Muscle of leg (tissue), 3 donors: ENCODE measurements at regions not wholly inside any gene's neighbourhood (a gene's known extent, or its start where the extent isn't known, plus 50 kb on each side); places are given as distances from the start of the nearest gene placed in this dataset.

ENCODE experiments used
- DNase-seq: peaks from one replicate; pipeline ENCODE4 v3.0.0; 2013
- H3K27ac ChIP-seq: one replicate; pipeline ENCODE4 v1.5.1; 2013; ENCODE audit warnings: mild to moderate bottlenecking, low read length, control low read depth
- H3K27me3 ChIP-seq: one replicate; pipeline ENCODE4 v1.6.1; 2013; ENCODE audit warnings: low read length; ENCODE audit not compliant: control insufficient read depth, insufficient read depth
- H3K36me3 ChIP-seq: one replicate; pipeline ENCODE4 v1.6.1; 2013; ENCODE audit warnings: low read length; ENCODE audit not compliant: control insufficient read depth, insufficient read depth
- H3K4me1 ChIP-seq: one replicate; pipeline ENCODE4 v1.6.1; 2013; ENCODE audit warnings: low read length; ENCODE audit not compliant: control insufficient read depth, insufficient read depth
- H3K4me3 ChIP-seq: one replicate; pipeline ENCODE4 v1.5.1; 2013; ENCODE audit warnings: low read length, control low read depth
- H3K9me3 ChIP-seq: replicated peaks from 2 replicates; pipeline ENCODE4 v1.6.1; 2013; ENCODE audit warnings: low read depth, low read length; ENCODE audit not compliant: control insufficient read depth
- WGBS: methylation state at CpG from one replicate; pipeline ENCODE4 v1.1.5; 2013; ENCODE audit warnings: missing lambda C conversion rate; ENCODE audit not compliant: insufficient coverage; 5-methylcytosine and 5-hydroxymethylcytosine counted together

GRCh38 chr5:82334085-82334692 lies 56.0 kb upstream of the RPS23 start:
- no peaks in the 10 kb centered on the region for H3K9me3 ChIP-seq
- no peaks in the 10 kb centered on the region for H3K27me3 ChIP-seq
- WGBS = 79% methylated on average over 2 of the region's 5 CpGs
- no peaks in the 10 kb centered on the region for H3K36me3 ChIP-seq
- H3K27ac ChIP-seq = no peak overlapping the region
- no peaks in the 10 kb centered on the region for H3K4me1 ChIP-seq
- DNase-seq = no peak
- H3K4me3 ChIP-seq = no peak overlapping the region

DNA sequence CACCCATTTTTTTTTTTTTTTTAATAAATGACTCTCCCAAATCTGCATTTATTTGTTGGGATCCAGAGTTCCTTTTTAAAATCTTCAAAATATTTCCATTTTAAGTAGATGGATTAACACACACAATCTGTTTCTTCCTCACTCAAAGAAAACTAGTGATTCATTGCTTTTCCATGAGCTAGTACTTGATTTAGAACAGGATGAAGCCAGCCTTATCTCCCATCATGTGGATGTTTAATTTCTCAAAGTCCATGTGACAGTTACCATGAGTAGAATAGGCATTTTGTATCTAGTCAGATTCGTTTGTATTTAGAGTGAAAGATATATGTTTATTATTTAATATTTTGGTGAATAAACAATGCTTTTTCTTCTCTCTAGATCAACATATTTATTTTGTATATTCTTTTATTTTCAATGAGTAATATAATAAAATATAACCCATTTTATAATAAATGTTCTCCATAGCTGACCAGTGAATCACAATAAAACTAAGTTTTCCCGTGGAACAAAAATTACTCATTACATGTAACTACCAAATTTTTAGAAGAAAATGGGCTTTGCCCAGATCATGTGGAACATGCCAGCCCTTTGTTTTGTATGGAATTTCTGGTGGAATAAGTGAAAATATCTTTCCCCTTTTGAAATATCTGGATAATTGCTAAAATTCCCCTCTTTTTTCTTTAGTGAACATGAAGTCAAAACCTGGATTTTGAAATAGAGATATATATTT lies 54.9 kb upstream of the RPS23 start:
- Histone ChIP-seq H3K36me3 (no peaks in the 10 kb centered on the region), H3K4me1 (no peaks in the 10 kb centered on the region), H3K27ac (no peak overlapping the region), H3K9me3 (no peaks in the 10 kb centered on the region), H3K27me3 (no peaks in the 10 kb centered on the region), H3K4me3 (no peak overlapping the region)
- no CpG with 5 or more reads among the region's 2 CpGs for WGBS
- DNase-seq = no peak

DNA sequence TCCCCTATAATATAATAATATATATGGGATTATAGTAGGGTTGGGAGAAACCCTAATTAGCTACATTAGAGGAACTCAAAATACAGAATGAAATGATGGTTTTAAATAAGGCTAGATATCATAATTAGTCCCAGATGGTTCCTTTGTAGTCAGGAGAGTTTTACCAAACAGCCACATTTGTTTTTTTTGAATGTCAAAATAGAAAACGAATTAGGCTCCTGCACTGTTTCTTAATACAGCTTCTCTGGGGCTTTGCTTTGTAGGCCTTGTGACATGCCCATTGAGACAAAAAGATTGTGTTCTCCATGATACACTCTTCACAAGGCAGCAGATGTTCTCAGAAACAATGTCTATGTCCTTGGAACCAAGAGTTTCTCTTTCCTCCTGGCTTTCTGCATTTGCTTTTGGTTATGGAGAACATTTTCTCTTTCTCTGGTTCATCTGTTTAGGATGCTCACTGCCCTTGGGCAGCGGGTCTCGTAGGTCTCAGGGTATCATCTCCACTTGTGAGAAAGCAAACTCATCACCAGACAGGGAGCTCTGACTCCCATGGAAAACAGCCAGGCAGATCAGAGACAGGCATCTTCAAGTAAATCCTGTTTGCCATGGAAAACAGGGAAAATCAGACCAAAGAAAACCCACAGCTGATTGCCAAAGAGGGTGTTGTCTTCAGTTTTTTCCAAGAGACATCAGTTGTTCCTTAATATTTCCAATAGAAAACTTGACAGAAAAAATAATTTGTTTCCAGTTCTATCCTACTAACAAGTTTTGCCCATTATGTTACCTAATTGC lies 54.1 kb upstream of the RPS23 start:
- Histone ChIP-seq H3K4me1 (no peaks in the 10 kb centered on the region), H3K36me3 (no peaks in the 10 kb centered on the region), H3K9me3 (no peaks in the 10 kb centered on the region), H3K27ac (no peak overlapping the region), H3K27me3 (no peaks in the 10 kb centered on the region), H3K4me3 (no peak overlapping the region)
- DNase-seq = no peak
- no CpG with 5 or more reads among the region's 3 CpGs for WGBS

DNA sequence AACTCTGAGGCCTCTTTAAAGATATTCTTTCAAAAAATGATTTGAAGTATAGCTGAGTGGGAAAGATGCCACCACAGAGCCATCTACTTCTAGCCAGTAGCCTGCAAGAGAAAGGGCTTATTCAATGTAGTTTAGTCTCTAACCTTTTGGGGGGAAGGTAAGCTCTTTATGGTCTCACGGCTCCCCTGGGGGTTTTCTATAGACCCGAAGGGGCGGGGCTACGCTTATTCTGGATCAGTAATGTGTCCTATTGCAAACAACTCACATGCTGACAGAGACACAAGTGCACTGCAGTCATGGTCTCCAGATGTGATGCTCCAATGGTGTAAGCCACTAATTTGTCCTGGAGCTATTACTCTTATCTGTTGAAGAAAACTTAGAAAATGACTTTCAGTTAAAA lies 53.4 kb upstream of the RPS23 start:
- H3K4me3 ChIP-seq = no peak overlapping the region
- no peaks in the 10 kb centered on the region for H3K9me3 ChIP-seq
- no CpG with 5 or more reads among the region's 4 CpGs for WGBS
- no peak for DNase-seq
- no peak overlapping the region for H3K27ac ChIP-seq
- H3K27me3 ChIP-seq = no peaks in the 10 kb centered on the region
- no peaks in the 10 kb centered on the region for H3K4me1 ChIP-seq
- H3K36me3 ChIP-seq = no peaks in the 10 kb centered on the region

DNA sequence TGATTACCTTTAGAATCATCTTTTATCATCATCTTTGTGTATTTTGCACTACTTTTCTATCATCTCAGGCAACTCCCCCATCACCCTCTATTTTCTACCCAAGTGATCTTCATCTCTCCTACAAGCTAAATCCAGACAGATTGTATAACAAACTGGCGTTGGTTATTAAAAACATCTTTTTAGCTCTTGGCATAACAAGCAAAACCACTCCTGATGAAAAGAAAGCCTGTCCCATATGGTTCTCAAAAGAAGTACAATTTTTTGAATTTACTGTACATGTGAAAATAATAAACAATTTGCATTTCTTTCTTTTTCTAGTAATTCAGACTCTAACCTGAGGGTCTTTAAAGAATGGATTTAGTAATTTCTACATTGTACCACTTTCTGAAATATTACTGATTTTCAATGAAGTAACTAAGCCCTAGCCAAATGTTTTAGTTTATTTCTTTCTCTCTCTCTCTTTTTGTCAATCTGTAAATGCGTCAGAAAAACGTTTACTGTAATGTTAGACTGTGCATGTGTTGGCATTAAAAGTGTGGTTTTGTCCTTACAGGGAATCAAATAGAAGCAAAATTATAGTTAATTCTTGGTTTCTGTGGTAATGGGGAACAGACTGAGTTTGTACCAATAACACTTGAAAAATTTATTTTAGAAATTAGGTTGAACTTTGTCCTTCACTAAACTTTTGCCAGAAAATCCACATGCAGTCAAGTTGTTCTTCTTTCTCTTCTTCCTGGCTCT lies 52.5 kb upstream of the RPS23 start:
- Histone ChIP-seq H3K4me3 (no peak overlapping the region), H3K9me3 (no peaks in the 10 kb centered on the region), H3K27me3 (no peaks in the 10 kb centered on the region), H3K27ac (no peak overlapping the region), H3K4me1 (no peaks in the 10 kb centered on the region), H3K36me3 (no peaks in the 10 kb centered on the region)
- WGBS = no CpG with 5 or more reads among the region's 3 CpGs
- no peak for DNase-seq

DNA sequence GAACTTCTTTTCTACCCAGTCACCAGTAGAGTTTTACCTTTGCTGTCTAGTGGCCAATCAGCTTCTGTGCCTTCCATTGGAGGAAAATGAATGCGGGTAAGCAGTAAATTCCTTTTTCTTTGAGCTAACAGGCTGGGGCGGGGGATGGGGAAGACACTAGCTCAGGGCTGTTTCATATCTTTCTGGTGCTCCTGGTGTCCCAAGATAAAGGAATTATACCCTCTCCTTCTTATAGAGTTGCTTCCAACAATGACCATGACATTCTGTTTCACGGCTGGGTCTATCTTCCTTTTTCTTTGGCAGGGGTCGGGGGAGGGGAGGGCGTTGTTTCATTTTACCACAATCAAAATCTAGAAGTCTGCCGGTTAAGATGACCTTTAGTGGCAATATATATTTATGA lies 51.2 kb upstream of the RPS23 start:
- Histone ChIP-seq H3K4me1 (peaks cover 2% of the 10 kb centered on the region), H3K4me3 (no peak overlapping the region), H3K36me3 (no peaks in the 10 kb centered on the region), H3K9me3 (no peaks in the 10 kb centered on the region), H3K27ac (no peak overlapping the region), H3K27me3 (no peaks in the 10 kb centered on the region)
- WGBS = 100% methylated on average over 2 of the region's 6 CpGs
- no peak for DNase-seq
